Astrocyte of the spinal cord (primary cell): ENCODE measurements at regions not wholly inside any gene's neighbourhood (a gene's known extent, or its start where the extent isn't known, plus 50 kb on each side); places are given as distances from the start of the nearest gene placed in this dataset.

Experiments used
- DNase-seq: peaks from one replicate; pipeline ENCODE4 v3.0.0; 2011; ENCODE audit warnings: low read depth, low spot score
- H3K4me3 ChIP-seq: 2 replicates; pipeline ENCODE4 v1.5.1; 2011; ENCODE audit warnings: low read depth, mild to moderate bottlenecking, low read length, moderate library complexity
- CTCF ChIP-seq: IDR thresholded peaks from 2 replicates; pipeline ENCODE4 v1.5.1; 2012; ENCODE audit warnings: low read depth, mild to moderate bottlenecking, low read length, inconsistent platforms
- in situ Hi-C: cut with HindIII; loops from 2 replicates; pipeline ENCODE4 v1.10.0; 2017; ENCODE audit warnings: low sequenced_read_pairs

GRCh38 chr1:47651311-47652089 is 213.7 kb downstream of the FOXD2 start:
- no peak for TF ChIP-seq CTCF
- no peak overlapping the region for H3K4me3 ChIP-seq
- in situ Hi-C loops = no loop called here
- DNase-seq = no peak

GRCh38 chr1:47655521-47656300 is 217.9 kb downstream of the FOXD2 start:
- TF ChIP-seq CTCF = no peak
- H3K4me3 ChIP-seq = no peak overlapping the region
- DNase-seq = no peak
- in situ Hi-C loops = no loop called here

DNA sequence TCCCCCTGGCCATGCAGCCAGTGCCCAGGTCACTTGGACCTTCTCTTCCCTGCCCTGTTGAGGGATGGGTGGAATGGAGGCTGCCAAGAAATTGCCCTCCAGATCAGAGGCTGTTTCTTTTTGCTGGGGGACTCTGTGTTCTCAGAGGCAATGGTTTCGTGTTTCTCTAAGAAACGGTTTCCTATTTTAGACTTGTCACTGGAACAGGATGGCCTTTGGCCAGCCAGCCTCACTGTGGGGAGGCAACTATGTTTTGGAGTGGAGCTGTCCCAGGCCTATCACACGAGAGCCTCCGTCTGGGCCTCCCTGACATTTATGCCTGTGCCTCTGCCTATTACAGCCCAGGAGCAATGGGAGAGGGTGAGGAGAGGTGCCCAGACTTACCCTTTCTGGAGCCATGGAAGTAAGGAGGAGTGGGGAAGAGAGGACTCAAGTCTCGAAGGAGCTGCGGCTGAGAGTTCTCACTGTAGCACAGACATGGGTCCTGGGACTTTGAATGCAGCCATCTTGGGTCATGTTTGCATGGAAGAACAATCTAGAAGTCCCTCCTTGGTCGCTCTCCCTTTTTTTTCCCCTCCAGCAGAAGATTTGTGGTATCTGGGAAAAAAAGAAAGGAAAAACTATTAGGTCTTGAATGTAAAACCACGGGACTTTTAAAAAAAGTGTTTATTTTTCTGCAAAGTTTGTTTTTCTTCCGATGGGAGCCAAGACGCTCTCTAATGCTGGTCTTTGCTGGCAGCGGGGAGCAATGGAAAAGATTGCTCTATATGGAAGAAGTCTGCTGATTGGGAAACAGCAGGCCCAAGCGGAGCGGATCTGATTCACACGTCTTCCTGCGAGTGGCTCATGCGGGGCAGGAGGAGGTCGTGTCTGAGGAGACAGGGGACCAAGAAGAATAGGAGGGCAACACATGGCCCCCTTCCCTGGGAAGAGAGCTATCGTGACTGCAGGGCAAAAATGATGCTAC is 219.2 kb downstream of the FOXD2 start:
- TF ChIP-seq CTCF = no peak
- in situ Hi-C loops = no loop called here
- H3K4me3 ChIP-seq = no peak overlapping the region
- DNase-seq = peak; percentile 86

- no peak overlapping the region for H3K4me3 ChIP-seq
- in situ Hi-C loops = no loop called here
- TF ChIP-seq CTCF = no peak
- DNase-seq = no peak
Observed at GRCh38 chr1:47658161-47658920, 220.5 kb downstream of the FOXD2 start.

GRCh38 chr1:47659146-47659545 is 221.3 kb downstream of the FOXD2 start:
- in situ Hi-C loops = no loop called here
- TF ChIP-seq CTCF = no peak
- no peak for DNase-seq
- H3K4me3 ChIP-seq = no peak overlapping the region

DNA sequence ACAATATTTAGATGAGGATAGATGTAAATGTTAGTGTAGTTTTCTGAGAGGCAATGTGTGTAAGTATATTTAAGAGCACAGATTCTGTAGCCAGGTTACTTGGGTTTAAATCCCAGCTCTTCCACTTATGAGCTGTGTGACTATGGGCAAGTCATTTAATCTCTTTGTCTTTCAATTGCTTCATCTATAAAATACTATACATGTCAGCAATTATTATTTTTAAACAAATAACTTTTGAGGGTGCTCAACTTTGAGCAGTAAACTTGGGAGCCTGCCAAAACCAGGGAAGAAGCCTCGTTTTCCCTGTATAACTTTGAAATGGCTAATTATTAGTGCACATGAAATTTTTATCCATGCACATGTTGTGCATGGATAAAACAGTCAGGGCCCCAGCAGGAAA is 222.8 kb downstream of the FOXD2 start:
- in situ Hi-C loops = no loop called here
- no peak for DNase-seq

More for the DNA sequence above, 222.8 kb downstream of the FOXD2 start:
- TF ChIP-seq CTCF = no peak
- no peak overlapping the region for H3K4me3 ChIP-seq
